ENCODE measurements at regions not wholly inside any gene's neighbourhood (a gene's known extent, or its start where the extent isn't known, plus 50 kb on each side); places are given as distances from the start of the nearest gene placed in this dataset.

GRCh38 chr2:6641956-6642355 lies 223.8 kb downstream of the CMPK2 start:
- no peaks in the 10 kb centered on the region for H3K4me1 ChIP-seq

DNA sequence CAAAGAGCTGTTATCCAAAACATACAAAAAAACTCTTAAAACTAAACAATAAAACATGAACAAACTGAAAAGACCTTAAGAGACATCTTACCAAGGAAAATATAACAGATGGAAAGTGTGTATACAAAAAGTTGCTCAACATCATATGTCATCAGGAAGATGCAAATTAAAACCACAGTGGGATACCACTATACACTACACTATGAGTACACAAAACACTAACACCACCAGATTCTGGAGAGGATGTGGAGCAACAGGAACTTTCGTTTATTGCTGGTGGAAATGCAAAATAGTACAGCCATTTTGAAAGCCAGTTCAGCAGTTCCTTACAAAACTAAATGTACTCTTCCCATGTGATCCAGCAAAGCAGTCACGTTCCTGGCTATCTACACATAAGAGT lies 221.4 kb downstream of the CMPK2 start:
- intact Hi-C loops (cut with DNase I): no loop called here
- Histone ChIP-seq H3K27me3 (no peaks in the 10 kb centered on the region), H3K4me1 (no peaks in the 10 kb centered on the region), H3K9me3 (no peaks in the 10 kb centered on the region), H3K27ac (no peak overlapping the region), H3K4me3 (no peak overlapping the region), H3K36me3 (no peaks in the 10 kb centered on the region), H3K9ac (ENCODE audit: low read depth in 2 of 2, low read length in 2 of 2) (no peak overlapping the region)
- TF ChIP-seq, protein P1, sequence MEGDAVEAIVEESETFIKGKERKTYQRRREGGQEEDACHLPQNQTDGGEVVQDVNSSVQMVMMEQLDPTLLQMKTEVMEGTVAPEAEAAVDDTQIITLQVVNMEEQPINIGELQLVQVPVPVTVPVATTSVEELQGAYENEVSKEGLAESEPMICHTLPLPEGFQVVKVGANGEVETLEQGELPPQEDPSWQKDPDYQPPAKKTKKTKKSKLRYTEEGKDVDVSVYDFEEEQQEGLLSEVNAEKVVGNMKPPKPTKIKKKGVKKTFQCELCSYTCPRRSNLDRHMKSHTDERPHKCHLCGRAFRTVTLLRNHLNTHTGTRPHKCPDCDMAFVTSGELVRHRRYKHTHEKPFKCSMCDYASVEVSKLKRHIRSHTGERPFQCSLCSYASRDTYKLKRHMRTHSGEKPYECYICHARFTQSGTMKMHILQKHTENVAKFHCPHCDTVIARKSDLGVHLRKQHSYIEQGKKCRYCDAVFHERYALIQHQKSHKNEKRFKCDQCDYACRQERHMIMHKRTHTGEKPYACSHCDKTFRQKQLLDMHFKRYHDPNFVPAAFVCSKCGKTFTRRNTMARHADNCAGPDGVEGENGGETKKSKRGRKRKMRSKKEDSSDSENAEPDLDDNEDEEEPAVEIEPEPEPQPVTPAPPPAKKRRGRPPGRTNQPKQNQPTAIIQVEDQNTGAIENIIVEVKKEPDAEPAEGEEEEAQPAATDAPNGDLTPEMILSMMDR (IDR thresholded peaks at IDR 0.05): no peak
- no peak for DNase-seq

More at GRCh38 chr2:6641956-6642355, 223.8 kb downstream of the CMPK2 start:
- H3K27me3 ChIP-seq: no peaks in the 10 kb centered on the region
- no peak overlapping the region for H3K27ac ChIP-seq
- no peak overlapping the region for H3K4me3 ChIP-seq
- TF ChIP-seq, protein P1 (IDR thresholded peaks at IDR 0.05): no peak
- no peaks in the 10 kb centered on the region for H3K9me3 ChIP-seq
- no peak for DNase-seq
- intact Hi-C loops (cut with DNase I): no loop called here
- no peak overlapping the region for H3K9ac ChIP-seq (ENCODE audit: low read depth in 2 of 2, low read length in 2 of 2)
- H3K36me3 ChIP-seq: no peaks in the 10 kb centered on the region

GRCh38 chr2:6645004-6645403 lies 220.7 kb downstream of the CMPK2 start:
- intact Hi-C loops (cut with DNase I): no loop called here
- Histone ChIP-seq H3K4me3 (no peak overlapping the region), H3K27ac (no peak overlapping the region), H3K27me3 (no peaks in the 10 kb centered on the region), H3K36me3 (no peaks in the 10 kb centered on the region), H3K9ac (ENCODE audit: low read depth in 2 of 2, low read length in 2 of 2) (no peak overlapping the region), H3K4me1 (no peaks in the 10 kb centered on the region), H3K9me3 (no peaks in the 10 kb centered on the region)
- TF ChIP-seq, protein P1 (IDR thresholded peaks at IDR 0.05): no peak
- no peak for DNase-seq

DNA sequence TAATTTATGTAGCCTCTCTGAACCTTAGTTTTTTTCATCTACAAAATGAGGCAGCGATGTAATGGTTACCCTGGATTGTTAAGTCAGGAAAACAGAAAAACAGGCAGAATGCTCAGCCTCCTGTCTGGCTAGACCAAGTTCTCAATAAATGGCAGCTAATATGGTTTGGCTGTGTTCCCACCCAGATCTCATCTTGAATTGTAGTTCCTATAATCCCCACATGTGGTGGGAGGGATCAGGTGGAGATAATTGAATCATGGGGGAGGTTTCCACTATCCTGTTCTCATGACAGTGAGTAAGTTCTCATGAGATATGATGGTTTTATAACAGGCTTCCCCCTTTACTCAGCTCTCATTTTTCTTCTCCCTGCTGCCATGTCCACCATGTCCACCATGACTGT lies 220.0 kb downstream of the CMPK2 start:
- Histone ChIP-seq H3K27me3 (no peaks in the 10 kb centered on the region), H3K4me3 (no peak overlapping the region), H3K9me3 (no peaks in the 10 kb centered on the region), H3K36me3 (no peaks in the 10 kb centered on the region), H3K27ac (no peak overlapping the region), H3K4me1 (no peaks in the 10 kb centered on the region), H3K9ac (ENCODE audit: low read depth in 2 of 2, low read length in 2 of 2) (no peak overlapping the region)
- TF ChIP-seq, protein P1 (IDR thresholded peaks at IDR 0.05): no peak
- no peak for DNase-seq
- intact Hi-C loops (cut with DNase I): no loop called here

GRCh38 chr2:6647046-6647445 lies 218.7 kb downstream of the CMPK2 start:
- no peaks in the 10 kb centered on the region for H3K36me3 ChIP-seq
- no peaks in the 10 kb centered on the region for H3K9me3 ChIP-seq
- TF ChIP-seq, protein P1 (IDR thresholded peaks at IDR 0.05): no peak
- H3K9ac ChIP-seq (ENCODE audit: low read depth in 2 of 2, low read length in 2 of 2): no peak overlapping the region
- no peaks in the 10 kb centered on the region for H3K27me3 ChIP-seq
- H3K27ac ChIP-seq: no peak overlapping the region
- intact Hi-C loops (cut with DNase I): no loop called here
- no peak for DNase-seq
- H3K4me3 ChIP-seq: no peak overlapping the region
- H3K4me1 ChIP-seq: no peaks in the 10 kb centered on the region
